ENCODE measurements at regions not wholly inside any gene's neighbourhood (a gene's known extent, or its start where the extent isn't known, plus 50 kb on each side); places are given as distances from the start of the nearest gene placed in this dataset.

- no peaks in the 10 kb centered on the region for H3K9me3 ChIP-seq
- H3K4me3 ChIP-seq: no peak overlapping the region
- WGBS, 2 donors: 55 to 70% methylated on average over 2 of the region's 2 CpGs
- DNase-seq: no peak
- intact Hi-C loops (cut with DNase I): no loop called here
- H3K27me3 ChIP-seq: peaks cover 0 to 5% (median 0%) of the 10 kb centered on the region in 4 donors
- H3K4me1 ChIP-seq: no peaks in the 10 kb centered on the region
- no peak for TF ChIP-seq CTCF (IDR thresholded peaks at IDR 0.05)
- no peak for TF ChIP-seq POLR2A (IDR thresholded peaks at IDR 0.05)
- no peaks in the 10 kb centered on the region for H3K36me3 ChIP-seq
- H3K27ac ChIP-seq: no peak overlapping the region
Observed at GRCh38 chr13:60328073-60328472, 68.9 kb upstream of the TDRD3 start.

GRCh38 chr13:60329221-60329923 is 67.6 kb upstream of the TDRD3 start:
- intact Hi-C loops (cut with DNase I): no loop called here
- Histone ChIP-seq H3K9me3 (no peaks in the 10 kb centered on the region), H3K4me3 (no peak overlapping the region), H3K4me1 (no peaks in the 10 kb centered on the region), H3K36me3 (no peaks in the 10 kb centered on the region), H3K27ac (no peak overlapping the region), H3K27me3 (peaks cover 0 to 5% (median 0%) of the 10 kb centered on the region in 4 donors)
- 6 to 13% methylated on average over 2 of the region's 2 CpGs for WGBS, 2 donors
- DNase-seq: no peak
- TF ChIP-seq CTCF (IDR thresholded peaks at IDR 0.05): peak in 4 of 6 experiments; percentile 10 to 32 (median 16)
- TF ChIP-seq POLR2A (IDR thresholded peaks at IDR 0.05): no peak

- intact Hi-C loops (cut with DNase I): loop anchor here (10.0 kb wide), 1 partner anchor 937 kb away; no protein-coding TSS in a partner anchor
- no peak for DNase-seq
- H3K4me1 ChIP-seq: no peaks in the 10 kb centered on the region
- WGBS, 2 donors: 31 to 60% methylated on average over 4 of the region's 4 CpGs
- H3K27ac ChIP-seq: no peak overlapping the region
- H3K27me3 ChIP-seq: peaks cover 0 to 5% (median 0%) of the 10 kb centered on the region in 4 donors
- H3K36me3 ChIP-seq: no peaks in the 10 kb centered on the region
- no peak for TF ChIP-seq CTCF (IDR thresholded peaks at IDR 0.05)
- TF ChIP-seq POLR2A (IDR thresholded peaks at IDR 0.05): no peak
- H3K4me3 ChIP-seq: no peak overlapping the region
- H3K9me3 ChIP-seq: no peaks in the 10 kb centered on the region
Observed at GRCh38 chr13:60331249-60332012, 65.6 kb upstream of the TDRD3 start.

GRCh38 chr13:60332682-60333081 is 64.3 kb upstream of the TDRD3 start:
- WGBS, 2 donors: 67% methylated on average over 1 of the region's 1 CpG
- Histone ChIP-seq H3K4me3 (no peak overlapping the region), H3K27me3 (peaks cover 0 to 5% (median 0%) of the 10 kb centered on the region in 4 donors), H3K36me3 (no peaks in the 10 kb centered on the region), H3K9me3 (no peaks in the 10 kb centered on the region), H3K4me1 (no peaks in the 10 kb centered on the region), H3K27ac (no peak overlapping the region)
- DNase-seq: no peak
- TF ChIP-seq CTCF (IDR thresholded peaks at IDR 0.05) (no peak), POLR2A (IDR thresholded peaks at IDR 0.05) (no peak)
- intact Hi-C loops (cut with DNase I): loop anchor here (10.0 kb wide), 1 partner anchor 938 kb away; no protein-coding TSS in a partner anchor

GRCh38 chr13:60334310-60334709 is 62.7 kb upstream of the TDRD3 start:
- intact Hi-C loops (cut with DNase I): loop anchor here (10.0 kb wide), 1 partner anchor 940 kb away; no protein-coding TSS in a partner anchor
- Histone ChIP-seq H3K9me3 (no peaks in the 10 kb centered on the region), H3K36me3 (no peaks in the 10 kb centered on the region), H3K4me1 (no peaks in the 10 kb centered on the region), H3K27me3 (peaks cover 0 to 14% (median 0%) of the 10 kb centered on the region in 4 donors), H3K4me3 (no peak overlapping the region), H3K27ac (no peak overlapping the region)
- DNase-seq: no peak
- TF ChIP-seq POLR2A (IDR thresholded peaks at IDR 0.05): no peak
- TF ChIP-seq CTCF (IDR thresholded peaks at IDR 0.05): no peak
- 47 to 71% methylated on average over 1 of the region's 1 CpG for WGBS, 2 donors
